HepG2 (cell line): ENCODE measurements at regions not wholly inside any gene's neighbourhood (a gene's known extent, or its start where the extent isn't known, plus 50 kb on each side); places are given as distances from the start of the nearest gene placed in this dataset.

Experiments used
- CBFB ChIP-seq: sonication (generic); formaldehyde crosslinking; IDR thresholded peaks from 2 replicates; pipeline ENCODE4 v1.4.0; 2020; ENCODE audit warnings: missing genetic modification reagents
- CBX2 ChIP-seq, 2 experiments: fragments of 200-600 bp in 1 of 2; sonication (generic); formaldehyde crosslinking in 1 of 2; IDR thresholded peaks; 2 replicates each; pipeline versions ENCODE4 v1.7.0 to v1.8.1; 2018 to 2022; ENCODE audit warnings: low read depth in 2 of 2, low read length in 1 of 2, mild to moderate bottlenecking in 1 of 2, missing genetic modification reagents in 1 of 2
- CTCF ChIP-seq: sonication (generic); formaldehyde crosslinking; IDR thresholded peaks from 2 replicates; pipeline ENCODE4 v1.5.0; 2020; ENCODE audit warnings: mild to moderate bottlenecking, missing genetic modification reagents, moderate library complexity
- EP300 ChIP-seq, 3 experiments: sonication (generic) in 1 of 3; formaldehyde crosslinking in 1 of 3; IDR thresholded peaks; 2 replicates each; pipeline versions ENCODE4 v1.5.1 to v1.6.1; 2011 to 2020; ENCODE audit warnings: low read depth in 2 of 3, low read length in 2 of 3, borderline replicate concordance in 1 of 3, improper control_type of control experiment in 1 of 3, mild to moderate bottlenecking in 1 of 3, missing genetic modification reagents in 1 of 3, moderate library complexity in 1 of 3
- FOSL2 ChIP-seq: sonication (generic); formaldehyde crosslinking; IDR thresholded peaks from 2 replicates; pipeline ENCODE4 v1.4.0; 2020; ENCODE audit warnings: missing genetic modification reagents
- FOXJ3 ChIP-seq: sonication (generic); formaldehyde crosslinking; IDR thresholded peaks from 2 replicates; pipeline ENCODE4 v1.4.0; 2020; ENCODE audit warnings: missing genetic modification reagents, mild to moderate bottlenecking, borderline replicate concordance
- KDM1A ChIP-seq: IDR thresholded peaks from 2 replicates; pipeline ENCODE4 v1.6.1; 2016; ENCODE audit warnings: missing compliant biosample characterization
- KLF6 ChIP-seq: IDR thresholded peaks from 2 replicates; pipeline ENCODE4 v1.8.0; 2016; ENCODE audit warnings: missing biosample characterization, missing genetic modification reagents
- PRMT3 ChIP-seq: sonication (generic); formaldehyde crosslinking; IDR thresholded peaks from 2 replicates; pipeline ENCODE4 v1.8.1; 2022; ENCODE audit warnings: low read depth, mild to moderate bottlenecking, moderate library complexity, missing genetic modification reagents, borderline replicate concordance
- RAD21 ChIP-seq: fragments of 450-650 bp; formaldehyde crosslinking; IDR thresholded peaks from 2 replicates; pipeline ENCODE4 v1.5.0; 2020; ENCODE audit warnings: mild to moderate bottlenecking
- RBFOX2 ChIP-seq: fragments of 200-400 bp; formaldehyde crosslinking; IDR thresholded peaks from 2 replicates; pipeline ENCODE4 v1.6.1; 2017; ENCODE audit warnings: low read depth, mild to moderate bottlenecking, low read length
- SIN3A ChIP-seq: IDR thresholded peaks from 2 replicates; pipeline ENCODE4 v1.6.1; 2011; ENCODE audit warnings: low read depth, mild to moderate bottlenecking, control low read depth, low read length, borderline replicate concordance
- TCF7 ChIP-seq: sonication (generic); IDR thresholded peaks from 2 replicates; pipeline ENCODE4 v1.6.1; 2016; ENCODE audit warnings: antibody characterized with exemption, low read depth

GRCh38 chr12:29051221-29051620 lies 97.9 kb upstream of the FAR2 start:
- TF ChIP-seq CTCF (CRISPR knock-in tag) (no peak), FOXJ3 (CRISPR knock-in tag) (no peak), RBFOX2 (no peak), SIN3A (no peak), TCF7 (no peak), RAD21 (no peak), CBX2 (IDR thresholded peaks at IDR 0.05; ENCODE audit: low read depth, low read length) (no peak), CBX2 (CRISPR knock-in tag; IDR thresholded peaks at IDR 0.05; ENCODE audit: low read depth) (no peak), KDM1A (no peak), KLF6 (CRISPR knock-in tag) (no peak), EP300 (IDR thresholded peaks at IDR 0.05; ENCODE audit: low read depth in 2 of 2, low read length in 2 of 2) (no peak), EP300 (CRISPR knock-in tag; IDR thresholded peaks at IDR 0.05; ENCODE audit: borderline replicate concordance) (no peak), FOSL2 (no peak), PRMT3 (CRISPR knock-in tag) (no peak), CBFB (CRISPR knock-in tag) (no peak)
